ENCODE measurements at regions not wholly inside any gene's neighbourhood (a gene's known extent, or its start where the extent isn't known, plus 50 kb on each side); places are given as distances from the start of the nearest gene placed in this dataset.

DNA sequence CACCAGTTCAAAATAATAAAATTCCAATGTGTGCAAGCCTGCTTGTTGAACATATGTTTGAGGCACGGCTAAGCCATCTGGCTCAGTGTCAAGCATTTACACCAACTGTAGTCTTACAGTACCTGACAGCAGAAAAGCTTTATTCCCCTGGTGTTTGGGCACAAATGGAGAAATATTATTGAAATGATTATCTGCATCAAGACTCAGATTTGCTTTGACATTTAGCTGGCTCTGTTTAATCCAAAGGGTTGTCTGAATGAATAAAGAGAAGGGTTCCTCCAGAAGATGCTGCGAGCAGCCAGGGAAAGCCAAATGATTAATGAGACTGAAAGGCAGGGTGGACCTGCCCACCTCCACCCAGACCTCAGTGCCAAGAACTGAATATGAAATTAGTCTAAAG is 393.2 kb upstream of the GALNT5 start:
- TF ChIP-seq, protein P1, sequence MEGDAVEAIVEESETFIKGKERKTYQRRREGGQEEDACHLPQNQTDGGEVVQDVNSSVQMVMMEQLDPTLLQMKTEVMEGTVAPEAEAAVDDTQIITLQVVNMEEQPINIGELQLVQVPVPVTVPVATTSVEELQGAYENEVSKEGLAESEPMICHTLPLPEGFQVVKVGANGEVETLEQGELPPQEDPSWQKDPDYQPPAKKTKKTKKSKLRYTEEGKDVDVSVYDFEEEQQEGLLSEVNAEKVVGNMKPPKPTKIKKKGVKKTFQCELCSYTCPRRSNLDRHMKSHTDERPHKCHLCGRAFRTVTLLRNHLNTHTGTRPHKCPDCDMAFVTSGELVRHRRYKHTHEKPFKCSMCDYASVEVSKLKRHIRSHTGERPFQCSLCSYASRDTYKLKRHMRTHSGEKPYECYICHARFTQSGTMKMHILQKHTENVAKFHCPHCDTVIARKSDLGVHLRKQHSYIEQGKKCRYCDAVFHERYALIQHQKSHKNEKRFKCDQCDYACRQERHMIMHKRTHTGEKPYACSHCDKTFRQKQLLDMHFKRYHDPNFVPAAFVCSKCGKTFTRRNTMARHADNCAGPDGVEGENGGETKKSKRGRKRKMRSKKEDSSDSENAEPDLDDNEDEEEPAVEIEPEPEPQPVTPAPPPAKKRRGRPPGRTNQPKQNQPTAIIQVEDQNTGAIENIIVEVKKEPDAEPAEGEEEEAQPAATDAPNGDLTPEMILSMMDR (IDR thresholded peaks at IDR 0.05) = no peak
- no peak for TF ChIP-seq POLR2A (IDR thresholded peaks at IDR 0.05)
